Heart right ventricle (tissue), 16 donors: ENCODE measurements at regions not wholly inside any gene's neighbourhood (a gene's known extent, or its start where the extent isn't known, plus 50 kb on each side); places are given as distances from the start of the nearest gene placed in this dataset.

Experiments used
- ATAC-seq, 8 donors: fragments of 200-7000 bp; cut with Tn5 transposase; one replicate each; pipeline ENCODE4 v1.9.1; 2020; ENCODE audit warnings: mild to moderate bottlenecking in 8 of 8, moderate library complexity in 8 of 8, moderate number of reproducible peaks in 1 of 8
- DNase-seq, 2 donors: peaks; one replicate each; pipeline ENCODE4 v3.0.0-alpha.2; 2020
- H3K27ac ChIP-seq, 10 donors: fragments of 200-600 bp; sonication (generic) in 2 of 10; one replicate each; pipeline versions ENCODE4 v1.5.0 to v1.8.0; 2020 to 2022; ENCODE audit warnings: mild to moderate bottlenecking in 3 of 10
- H3K27me3 ChIP-seq, 7 donors: fragments of 200-600 bp; one replicate each; pipeline ENCODE4 v1.8.0; 2021 to 2022; ENCODE audit warnings: mild to moderate bottlenecking in 2 of 7
- H3K36me3 ChIP-seq, 9 donors: fragments of 200-600 bp; sonication (generic) in 1 of 9; one replicate each; pipeline versions ENCODE4 v1.5.0 to v1.8.0; 2020 to 2022; ENCODE audit warnings: mild to moderate bottlenecking in 2 of 9
- H3K4me1 ChIP-seq, 9 donors: fragments of 200-600 bp; sonication (generic) in 1 of 9; one replicate each; pipeline versions ENCODE4 v1.5.0 to v1.8.0; 2020 to 2022; ENCODE audit warnings: mild to moderate bottlenecking in 4 of 9
- H3K4me3 ChIP-seq, 10 donors: fragments of 200-600 bp; sonication (generic) in 2 of 10; one replicate each; pipeline versions ENCODE4 v1.5.0 to v1.8.0; 2020 to 2022; ENCODE audit warnings: mild to moderate bottlenecking in 7 of 10, moderate library complexity in 2 of 10
- H3K9me3 ChIP-seq, 11 donors: fragments of 200-600 bp in 10 of 11; sonication (generic) in 2 of 11; one replicate each; pipeline versions ENCODE4 v1.5.0 to v1.8.0; 2013 to 2022; ENCODE audit warnings: mild to moderate bottlenecking in 2 of 11, control low read depth in 1 of 11, moderate library complexity in 1 of 11
- WGBS, 2 donors: extraction: QIAGEN DNeasy Blood & Tissue Kit; methylation state at CpG; one replicate each; pipeline ENCODE4 v1.1.7; 2013; ENCODE audit warnings: inconsistent platforms in 1 of 2; 5-methylcytosine and 5-hydroxymethylcytosine counted together
- intact Hi-C, 10 donors: fragments of 100-400 bp; cut with DNase I; formaldehyde crosslinking; loops; one replicate each; pipeline versions ENCODE4 v1.11.1 to v1.14.2; 2022
- TF ChIP-seq, protein P1 (sequence below), 9 donors: fragments of 200-600 bp; sonication (generic) in 2 of 9; IDR thresholded peaks; one replicate each; pipeline versions ENCODE4 v1.5.0 to v1.8.0; 2021 to 2022; ENCODE audit warnings: antibody characterized with exemption in 9 of 9, mild to moderate bottlenecking in 5 of 9, moderate library complexity in 1 of 9
- donor health status: Arrhythmogenic right ventricular cardiomyopathy.
- donor health status: ischemic (EF 13 %, LVEDD 7.1; RV severe dilation, severe dysfunction).
- donor health status: healthy with polysubstance abuse.
- donor health status: DM: no; HTN: yes; CAD: no.
- donor health status: DM: no; HTN: no; CAD: no.
- donor health status: ischemic (EF 25% LVEDD 6.9; RV normal size, moderate dysfunction).
- donor health status: ischemic (EF 25% LVEDD 5.7; RV mildly dilated, moderate dysfunction).
- donor health status: healthy.
- donor health status: DM: yes; HTN: yes; CAD: no.
- donor health status: Ischemic cardiomyopathy.
- donor health status: ischemic (EF 35%, LVEDD 5.7; RV mildly dilated, moderate dysfunction).
- donor health status: nonischemic (EF 11% LVEDD 7.7; RV severe dilation, severe dysfunction).
- donor health status: DM: yes; HTN: yes; CAD: no.
- donor health status: PGD.
- donor health status: ischemic (EF 29% LVEDD 5.4; RV normal size, mild dysfunction).
- donor health status: nonischemic (EF 23%, LVEDD 6.1; RV moderate dilation, normal function).

DNA sequence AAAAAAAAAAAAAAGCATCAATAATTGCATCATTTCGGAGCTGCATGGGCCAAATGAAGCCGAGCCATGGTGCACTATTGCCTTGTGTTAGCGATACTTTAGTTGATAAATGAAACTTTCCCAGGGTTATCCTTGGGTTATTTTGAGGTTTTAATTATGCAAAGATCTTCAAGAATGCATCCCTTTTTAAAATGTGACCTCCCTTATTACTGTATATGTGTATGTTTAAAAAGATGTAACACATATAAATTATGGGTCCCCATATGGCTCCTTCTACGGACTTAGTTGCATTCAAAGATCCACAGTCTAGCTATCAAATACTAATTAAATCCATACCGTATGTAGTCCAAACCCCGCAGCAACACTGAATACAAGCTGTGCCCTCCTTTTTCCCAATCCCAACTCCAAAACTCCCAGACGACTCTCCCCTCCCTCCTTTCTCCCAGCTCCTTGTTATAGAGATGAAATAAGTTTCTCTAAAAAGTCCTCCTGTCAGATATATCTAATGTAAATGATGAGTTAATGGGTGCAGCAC lies 129.3 kb upstream of the MAP1LC3B2 start:
- Histone ChIP-seq H3K9me3 (peaks cover 0 to 11% (median 0%) of the 10 kb centered on the region in 11 donors), H3K4me3 (no peak overlapping the region), H3K4me1 (peaks cover 0 to 20% (median 14%) of the 10 kb centered on the region in 9 donors), H3K36me3 (no peaks in the 10 kb centered on the region), H3K27ac (no peak overlapping the region), H3K27me3 (no peaks in the 10 kb centered on the region)
- intact Hi-C loops = loop anchor here in 1 of 10 donors (10.0 kb wide), 1 partner anchor 115 kb away; no protein-coding TSS in a partner anchor
- 93 to 94% methylated on average over 7 of the region's 7 CpGs for WGBS, 2 donors
- TF ChIP-seq, protein P1, sequence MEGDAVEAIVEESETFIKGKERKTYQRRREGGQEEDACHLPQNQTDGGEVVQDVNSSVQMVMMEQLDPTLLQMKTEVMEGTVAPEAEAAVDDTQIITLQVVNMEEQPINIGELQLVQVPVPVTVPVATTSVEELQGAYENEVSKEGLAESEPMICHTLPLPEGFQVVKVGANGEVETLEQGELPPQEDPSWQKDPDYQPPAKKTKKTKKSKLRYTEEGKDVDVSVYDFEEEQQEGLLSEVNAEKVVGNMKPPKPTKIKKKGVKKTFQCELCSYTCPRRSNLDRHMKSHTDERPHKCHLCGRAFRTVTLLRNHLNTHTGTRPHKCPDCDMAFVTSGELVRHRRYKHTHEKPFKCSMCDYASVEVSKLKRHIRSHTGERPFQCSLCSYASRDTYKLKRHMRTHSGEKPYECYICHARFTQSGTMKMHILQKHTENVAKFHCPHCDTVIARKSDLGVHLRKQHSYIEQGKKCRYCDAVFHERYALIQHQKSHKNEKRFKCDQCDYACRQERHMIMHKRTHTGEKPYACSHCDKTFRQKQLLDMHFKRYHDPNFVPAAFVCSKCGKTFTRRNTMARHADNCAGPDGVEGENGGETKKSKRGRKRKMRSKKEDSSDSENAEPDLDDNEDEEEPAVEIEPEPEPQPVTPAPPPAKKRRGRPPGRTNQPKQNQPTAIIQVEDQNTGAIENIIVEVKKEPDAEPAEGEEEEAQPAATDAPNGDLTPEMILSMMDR (IDR thresholded peaks at IDR 0.05) = no peak
- no peak for DNase-seq
- no peak for ATAC-seq

- H3K4me3 ChIP-seq = no peak overlapping the region
- WGBS, 2 donors = 97 to 98% methylated on average over 5 of the region's 5 CpGs
- H3K9me3 ChIP-seq = peaks cover 0 to 11% (median 0%) of the 10 kb centered on the region in 11 donors
- DNase-seq = no peak
- peaks cover 0 to 21% (median 14%) of the 10 kb centered on the region in 9 donors for H3K4me1 ChIP-seq
- TF ChIP-seq, protein P1 (IDR thresholded peaks at IDR 0.05) = no peak
- H3K27ac ChIP-seq = no peak overlapping the region
- ATAC-seq = no peak
- intact Hi-C loops = loop anchor here in 1 of 10 donors (10.0 kb wide), 1 partner anchor 116 kb away; no protein-coding TSS in a partner anchor
- no peaks in the 10 kb centered on the region for H3K27me3 ChIP-seq
- no peaks in the 10 kb centered on the region for H3K36me3 ChIP-seq
Measured at GRCh38 chr12:116430911-116431565, 128.1 kb upstream of the MAP1LC3B2 start.

DNA sequence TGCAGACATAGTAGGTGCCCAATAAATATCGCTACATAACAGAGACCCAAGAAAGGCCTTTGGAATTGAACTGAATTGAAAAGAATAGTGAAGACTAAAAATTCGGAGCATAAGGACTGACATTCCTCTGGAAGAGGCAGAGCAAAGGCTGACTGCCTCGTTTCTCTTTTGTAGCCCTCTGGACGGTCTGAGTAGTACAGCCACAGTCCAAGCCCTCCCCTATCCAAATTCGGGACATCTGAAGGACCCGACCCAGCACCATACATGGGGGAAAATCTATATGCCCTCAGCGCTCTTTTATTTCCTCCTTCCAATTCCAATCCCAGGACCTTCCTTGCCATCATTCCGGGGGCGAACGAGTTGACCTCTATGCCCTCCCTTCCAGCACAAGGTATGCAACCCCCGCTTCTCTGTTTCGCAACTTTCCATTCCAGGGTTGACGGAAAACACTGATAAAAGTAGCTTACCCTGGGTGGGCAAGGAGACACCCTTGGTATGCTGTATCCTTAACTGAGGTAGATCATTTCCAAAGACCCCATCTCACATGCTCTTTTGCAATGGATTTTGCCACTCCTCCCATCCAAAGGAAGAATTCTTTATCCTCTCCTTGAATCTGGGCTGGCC lies 127.4 kb upstream of the MAP1LC3B2 start:
- Histone ChIP-seq H3K9me3 (peaks cover 0 to 11% (median 0%) of the 10 kb centered on the region in 11 donors), H3K4me1 (peaks cover 0 to 21% (median 14%) of the 10 kb centered on the region in 9 donors), H3K36me3 (no peaks in the 10 kb centered on the region), H3K27ac (no peak overlapping the region), H3K27me3 (no peaks in the 10 kb centered on the region), H3K4me3 (no peak overlapping the region)
- 88 to 91% methylated on average over 13 of the region's 13 CpGs for WGBS, 2 donors
- DNase-seq = no peak
- TF ChIP-seq, protein P1 (IDR thresholded peaks at IDR 0.05) = no peak
- ATAC-seq = no peak
- intact Hi-C loops = loop anchor here in 1 of 10 donors (10.0 kb wide), 1 partner anchor 117 kb away; no protein-coding TSS in a partner anchor

GRCh38 chr12:116432314-116432750 lies 126.8 kb upstream of the MAP1LC3B2 start:
- Histone ChIP-seq H3K4me3 (no peak overlapping the region), H3K36me3 (no peaks in the 10 kb centered on the region), H3K9me3 (peaks cover 0 to 11% (median 0%) of the 10 kb centered on the region in 11 donors), H3K27me3 (no peaks in the 10 kb centered on the region), H3K4me1 (peaks cover 0 to 21% (median 14%) of the 10 kb centered on the region in 9 donors), H3K27ac (no peak overlapping the region)
- intact Hi-C loops = loop anchor here in 1 of 10 donors (10.0 kb wide), 1 partner anchor 118 kb away; no protein-coding TSS in a partner anchor
- TF ChIP-seq, protein P1 (IDR thresholded peaks at IDR 0.05) = no peak
- DNase-seq (no peak), ATAC-seq (no peak)
- 46 to 47% methylated on average over 4 of the region's 4 CpGs for WGBS, 2 donors
